Naive thymus-derived CD4-positive, alpha-beta T cell (primary cell): ENCODE measurements at regions not wholly inside any gene's neighbourhood (a gene's known extent, or its start where the extent isn't known, plus 50 kb on each side); places are given as distances from the start of the nearest gene placed in this dataset.
"Not testable (repeated sequence)": the region's sequence is repeated elsewhere in the genome, so short reads cannot be mapped to it uniquely, and the experiment has no call there.

Experiments used
- ATAC-seq: fragments of 150-1000 bp; cut with Tn5 transposase; 2 replicates; pipeline ENCODE4 v1.10.0; 2021; ENCODE audit warnings: mild to moderate bottlenecking, moderate library complexity
- CTCF ChIA-PET: fragments of 350-600 bp; sonication (Branson Sonifier 250); formaldehyde crosslinking; loops from one replicate; lab custom pipeline; 2021; ENCODE audit warnings: antibody characterized with exemption; lab: Charles Lee
- POLR2A ChIA-PET: fragments of 350-600 bp; sonication (Branson Sonifier 250); formaldehyde crosslinking; loops from one replicate; lab custom pipeline; 2021; ENCODE audit warnings: antibody characterized with exemption, inconsistent platforms; lab: Charles Lee
- DNase-seq, 9 donors: peaks; one replicate each; pipeline versions ENCODE4 v3.0.0 to v3.0.0-alpha.2; 2020 to 2022; ENCODE audit warnings: mixed read lengths in 1 of 9
- H3K27ac ChIP-seq: one replicate; pipeline ENCODE4 v1.7.0; 2013; ENCODE audit warnings: mild to moderate bottlenecking, low read depth, low read length, moderate library complexity
- H3K27me3 ChIP-seq, 2 donors: one replicate each; pipeline ENCODE4 v1.7.0; 2013; ENCODE audit warnings: low read length in 2 of 2, mild to moderate bottlenecking in 2 of 2, moderate library complexity in 2 of 2; ENCODE audit not compliant: control insufficient read depth in 2 of 2, insufficient read depth in 2 of 2
- H3K36me3 ChIP-seq, 3 experiments: 1 replicate in 2 of 3; 2 replicates in 1 of 3; pipeline ENCODE4 v1.7.0; 2013; ENCODE audit warnings: low read length in 3 of 3, mild to moderate bottlenecking in 3 of 3, moderate library complexity in 1 of 3; ENCODE audit not compliant: insufficient read depth in 3 of 3, control insufficient read depth in 2 of 3
- H3K4me1 ChIP-seq, 2 donors: one replicate each; pipeline ENCODE4 v1.7.0; 2013; ENCODE audit warnings: low read length in 2 of 2, mild to moderate bottlenecking in 2 of 2, moderate library complexity in 1 of 2; ENCODE audit not compliant: control insufficient read depth in 2 of 2, insufficient read depth in 2 of 2
- H3K4me3 ChIP-seq: 2 replicates; pipeline ENCODE4 v1.7.0; 2013; ENCODE audit warnings: mild to moderate bottlenecking, low read length
- H3K9me3 ChIP-seq, 3 experiments: 1 replicate in 2 of 3; 2 replicates in 1 of 3; pipeline ENCODE4 v1.7.0; 2013; ENCODE audit warnings: low read length in 3 of 3; ENCODE audit not compliant: control insufficient read depth in 2 of 3
- H3K27ac Mint-ChIP-seq, 9 donors: one replicate each; pipeline ENCODE4 v1.8.0; 2020 to 2022; ENCODE audit warnings: mixed read lengths in 9 of 9, mild to moderate bottlenecking in 8 of 9, moderate library complexity in 5 of 9, inconsistent platforms in 2 of 9
- H3K27me3 Mint-ChIP-seq, 5 donors: one replicate each; pipeline ENCODE4 v1.8.0; 2021 to 2022; ENCODE audit warnings: mixed read lengths in 5 of 5, mild to moderate bottlenecking in 1 of 5
- H3K36me3 Mint-ChIP-seq, 5 donors: one replicate each; pipeline ENCODE4 v1.8.0; 2020 to 2022; ENCODE audit warnings: mixed read lengths in 5 of 5, mild to moderate bottlenecking in 3 of 5, inconsistent platforms in 1 of 5
- H3K4me1 Mint-ChIP-seq, 7 donors: one replicate each; pipeline ENCODE4 v1.8.0; 2020 to 2022; ENCODE audit warnings: mixed read lengths in 7 of 7, mild to moderate bottlenecking in 3 of 7, inconsistent platforms in 1 of 7
- H3K4me3 Mint-ChIP-seq, 10 donors: one replicate each; pipeline ENCODE4 v1.8.0; 2020 to 2022; ENCODE audit warnings: mild to moderate bottlenecking in 10 of 10, mixed read lengths in 10 of 10, moderate library complexity in 6 of 10, inconsistent platforms in 2 of 10
- H3K9me3 Mint-ChIP-seq, 11 donors: one replicate each; pipeline ENCODE4 v1.8.0; 2020 to 2022; ENCODE audit warnings: mixed read lengths in 11 of 11, mild to moderate bottlenecking in 4 of 11, inconsistent platforms in 1 of 11, moderate library complexity in 1 of 11
- intact Hi-C, 2 donors: fragments of 100-400 bp; cut with micrococcal nuclease; formaldehyde crosslinking; loops; one replicate each; pipeline ENCODE4 v1.15.1; 2023

DNA sequence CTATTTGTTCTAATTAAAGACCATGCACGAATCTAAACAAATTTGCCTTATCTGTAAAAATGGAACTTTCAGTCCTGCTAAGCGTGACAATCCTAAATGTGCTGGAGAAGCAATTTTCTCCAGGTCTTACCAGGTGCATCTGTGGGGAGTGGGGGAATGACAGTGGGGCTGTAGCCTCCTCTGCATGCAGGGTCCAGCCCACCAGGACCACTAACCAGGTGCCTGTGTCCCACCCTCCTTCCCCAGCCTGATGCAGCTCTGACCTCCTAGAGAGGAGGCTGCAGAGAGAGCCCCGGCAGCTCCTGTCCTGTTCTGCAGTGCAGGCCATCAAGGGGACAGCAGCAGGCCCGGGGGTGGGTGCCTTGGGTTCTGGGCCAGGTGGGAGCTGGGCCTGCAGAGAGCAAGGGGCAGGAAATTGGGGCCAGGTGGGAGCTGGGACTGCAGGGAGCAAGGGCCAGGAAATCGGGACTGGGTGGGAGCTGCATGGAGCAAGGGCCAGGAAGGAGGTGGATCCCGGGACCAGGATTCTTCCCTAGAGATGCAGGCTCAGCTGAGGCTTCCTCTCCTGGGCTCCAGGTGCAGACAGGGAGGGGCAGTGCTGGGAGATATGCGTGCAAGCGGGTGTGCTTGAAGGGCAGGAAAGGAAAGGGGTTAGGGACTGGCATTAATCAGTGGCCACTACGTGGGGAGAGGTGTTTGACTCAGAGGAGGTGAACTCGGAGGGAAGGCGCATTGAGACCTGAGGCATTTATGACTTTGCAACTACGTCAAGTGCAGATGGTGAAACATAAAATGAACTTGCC, 185.3 kb downstream of the ANKRD30B start:
- Histone ChIP-seq H3K27me3 (no peaks in the 10 kb centered on the region), H3K9me3 (no peaks in the 10 kb centered on the region), H3K4me1 (no peaks in the 10 kb centered on the region), H3K27ac (no peak overlapping the region), H3K4me3 (no peak overlapping the region), H3K36me3 (no peaks in the 10 kb centered on the region)
- no peaks in the 10 kb centered on the region for H3K36me3 Mint-ChIP-seq
- H3K27ac Mint-ChIP-seq: peak overlapping the region in 1 of 9 donors; percentile 34
- H3K4me1 Mint-ChIP-seq: peaks cover 0 to 4% (median 0%) of the 10 kb centered on the region in 7 donors
- peaks cover 0 to 1% (median 0%) of the 10 kb centered on the region in 11 donors for H3K9me3 Mint-ChIP-seq
- ATAC-seq: no peak
- H3K27me3 Mint-ChIP-seq: no peaks in the 10 kb centered on the region
- intact Hi-C loops: no loop called here
- no peak for DNase-seq
- ChIA-PET POLR2A (no interaction called here), CTCF (no interaction called here)
- H3K4me3 Mint-ChIP-seq: no peak overlapping the region

DNA sequence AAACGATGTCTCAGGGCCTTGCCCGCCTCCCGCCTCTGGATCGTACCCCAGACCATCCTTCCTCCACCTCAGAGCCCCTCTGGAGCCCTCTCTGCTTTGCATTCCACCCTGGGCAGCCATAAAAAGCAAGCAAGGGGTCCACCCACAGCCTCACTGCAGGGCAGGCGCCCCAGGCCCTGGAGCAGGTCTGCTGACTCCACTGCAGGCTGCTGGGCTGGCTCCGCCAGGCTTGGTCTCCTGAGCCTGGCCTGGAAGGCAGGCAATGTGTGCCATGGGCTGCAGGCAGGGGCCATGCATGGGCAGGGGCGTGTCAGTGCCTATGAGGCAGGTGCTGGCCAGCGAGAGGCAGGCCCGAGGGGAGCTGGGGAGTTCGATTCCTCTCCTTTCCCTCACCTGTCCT, 186.0 kb downstream of the ANKRD30B start:
- H3K27ac Mint-ChIP-seq: peak overlapping the region in 1 of 9 donors; percentile 34
- H3K27me3 Mint-ChIP-seq: peaks cover 0 to 5% (median 0%) of the 10 kb centered on the region in 5 donors
- Histone ChIP-seq H3K27me3 (no peaks in the 10 kb centered on the region), H3K9me3 (no peaks in the 10 kb centered on the region), H3K36me3 (no peaks in the 10 kb centered on the region), H3K27ac (no peak overlapping the region), H3K4me3 (no peak overlapping the region), H3K4me1 (no peaks in the 10 kb centered on the region)
- no peak overlapping the region for H3K4me3 Mint-ChIP-seq
- intact Hi-C loops: no loop called here
- ChIA-PET POLR2A (no interaction called here), CTCF (no interaction called here)
- no peaks in the 10 kb centered on the region for H3K36me3 Mint-ChIP-seq
- no peak for ATAC-seq
- H3K4me1 Mint-ChIP-seq: peaks cover 0 to 8% (median 0%) of the 10 kb centered on the region in 7 donors
- H3K9me3 Mint-ChIP-seq: peaks cover 0 to 1% (median 0%) of the 10 kb centered on the region in 11 donors
- no peak for DNase-seq

DNA sequence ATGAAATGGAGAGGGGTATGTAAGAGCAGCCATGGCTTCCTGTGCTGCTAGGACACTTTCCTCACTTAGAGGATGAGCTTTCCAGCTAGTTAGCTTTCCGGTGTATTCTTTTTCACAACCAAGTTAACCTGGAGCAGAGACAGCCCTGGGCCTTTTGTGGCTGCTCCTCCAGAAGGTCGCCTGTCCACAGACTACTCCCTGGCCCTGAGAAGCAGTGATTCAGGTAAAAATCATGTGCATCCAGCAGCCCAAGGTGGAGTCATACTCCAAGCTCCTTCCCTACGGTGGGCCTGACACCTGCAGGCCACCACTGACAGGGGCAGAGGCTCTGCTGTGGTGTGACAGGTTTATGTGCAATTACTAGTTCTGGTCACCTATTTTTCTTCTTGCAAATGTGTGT, 187.2 kb downstream of the ANKRD30B start:
- H3K4me3 ChIP-seq: no peak overlapping the region
- H3K27ac Mint-ChIP-seq: no peak overlapping the region
- ATAC-seq (no peak), DNase-seq (no peak)
- peaks cover 0 to 8% (median 0%) of the 10 kb centered on the region in 7 donors for H3K4me1 Mint-ChIP-seq
- H3K27ac ChIP-seq: no peak overlapping the region
- H3K9me3 Mint-ChIP-seq: peaks cover 0 to 1% (median 0%) of the 10 kb centered on the region in 11 donors
- H3K4me3 Mint-ChIP-seq: no peak overlapping the region
- ChIA-PET CTCF (no interaction called here), POLR2A (no interaction called here)
- no peaks in the 10 kb centered on the region for H3K36me3 ChIP-seq
- no peaks in the 10 kb centered on the region for H3K36me3 Mint-ChIP-seq
- no peaks in the 10 kb centered on the region for H3K27me3 ChIP-seq
- no peaks in the 10 kb centered on the region for H3K9me3 ChIP-seq
- no peaks in the 10 kb centered on the region for H3K4me1 ChIP-seq
- intact Hi-C loops: no loop called here
- peaks cover 0 to 5% (median 0%) of the 10 kb centered on the region in 5 donors for H3K27me3 Mint-ChIP-seq

DNA sequence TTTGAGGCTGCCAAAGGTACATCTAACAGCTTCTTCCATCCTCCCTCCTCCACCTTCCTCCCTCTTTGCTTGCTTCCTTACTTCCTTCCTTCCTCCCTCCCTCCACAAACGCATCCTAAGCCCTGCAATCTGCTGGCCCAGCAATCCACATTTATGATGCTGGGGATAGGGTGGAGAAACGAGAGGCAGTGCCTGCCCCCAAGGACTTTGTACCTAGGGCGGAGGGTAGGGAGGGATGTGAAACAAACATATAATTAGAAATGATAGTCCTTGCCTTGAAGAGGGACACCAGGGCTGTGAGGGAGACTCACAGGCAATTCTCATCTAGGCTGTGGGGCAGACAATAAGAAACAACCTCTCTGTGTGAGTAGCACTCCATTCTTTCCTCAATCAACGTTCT, 188.3 kb downstream of the ANKRD30B start:
- Mint-ChIP-seq H3K9me3 (peaks cover 0 to under 1% (median 0%) of the 10 kb centered on the region in 11 donors), H3K4me3 (no peak overlapping the region), H3K27ac (no peak overlapping the region), H3K27me3 (peaks cover 0 to 5% (median 0%) of the 10 kb centered on the region in 5 donors), H3K36me3 (no peaks in the 10 kb centered on the region), H3K4me1 (peaks cover 0 to 8% (median 0%) of the 10 kb centered on the region in 7 donors)
- H3K9me3 ChIP-seq: no peaks in the 10 kb centered on the region
- no peak overlapping the region for H3K4me3 ChIP-seq
- DNase-seq (no peak), ATAC-seq (no peak)
- H3K27me3 ChIP-seq: no peaks in the 10 kb centered on the region
- intact Hi-C loops: no loop called here
- no peaks in the 10 kb centered on the region for H3K36me3 ChIP-seq
- POLR2A ChIA-PET: no interaction called here
- CTCF ChIA-PET: no interaction called here
- no peak overlapping the region for H3K27ac ChIP-seq
- no peaks in the 10 kb centered on the region for H3K4me1 ChIP-seq

DNA sequence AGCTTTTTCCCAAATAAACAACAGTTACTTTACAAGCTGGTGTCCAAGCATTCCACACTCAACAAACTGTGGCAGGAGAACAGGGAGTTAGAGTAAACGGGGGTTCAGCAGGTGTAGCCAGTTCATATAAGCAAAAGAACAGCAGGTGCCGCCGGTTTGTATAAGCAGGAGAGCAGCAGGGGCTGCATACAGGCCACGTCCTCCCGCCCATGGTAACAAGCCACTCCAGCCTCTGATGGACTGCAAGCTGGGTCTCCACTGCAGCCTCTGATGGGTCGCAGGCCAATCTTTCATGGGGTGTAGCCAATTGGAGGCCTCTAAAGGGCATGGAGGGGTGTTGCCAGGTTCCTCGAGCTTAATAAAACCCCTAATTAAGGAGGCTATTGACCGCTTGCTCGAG, 189.3 kb downstream of the ANKRD30B start:
- no peaks in the 10 kb centered on the region for H3K36me3 Mint-ChIP-seq
- no peaks in the 10 kb centered on the region for H3K4me1 ChIP-seq
- no peaks in the 10 kb centered on the region for H3K9me3 ChIP-seq
- intact Hi-C loops: no loop called here
- DNase-seq (no peak), ATAC-seq (no peak)
- no peak overlapping the region for H3K27ac Mint-ChIP-seq
- POLR2A ChIA-PET: no interaction called here
- no peak overlapping the region for H3K4me3 ChIP-seq
- H3K27me3 ChIP-seq: no peaks in the 10 kb centered on the region
- H3K4me3 Mint-ChIP-seq: no peak overlapping the region
- peaks cover 0 to 5% (median 0%) of the 10 kb centered on the region in 5 donors for H3K27me3 Mint-ChIP-seq
- no peak overlapping the region for H3K27ac ChIP-seq
- H3K4me1 Mint-ChIP-seq: peaks cover 0 to 8% (median 0%) of the 10 kb centered on the region in 7 donors
- H3K36me3 ChIP-seq: no peaks in the 10 kb centered on the region
- H3K9me3 Mint-ChIP-seq: no peaks in the 10 kb centered on the region
- CTCF ChIA-PET: no interaction called here

DNA sequence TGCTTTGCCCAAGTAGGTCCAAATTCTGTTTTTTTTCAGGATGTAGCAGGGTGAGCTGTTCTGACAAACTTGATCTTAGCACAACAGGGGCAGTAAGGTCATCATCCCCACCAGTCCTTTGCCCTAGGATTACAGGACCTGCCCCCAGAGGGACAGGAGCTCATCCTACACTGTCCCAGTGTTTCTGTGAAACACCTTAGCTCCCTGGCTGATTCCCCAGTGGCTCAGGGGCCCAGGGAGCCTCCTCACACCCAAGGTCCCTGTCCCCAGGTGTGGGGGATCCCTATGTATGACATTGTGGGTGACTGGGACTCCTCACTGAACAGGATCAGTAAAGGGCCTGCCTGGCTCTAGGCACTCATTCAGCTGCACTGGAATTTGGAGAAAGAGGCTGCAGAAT, 191.2 kb downstream of the ANKRD30B start:
- Histone ChIP-seq H3K4me3 (no peak overlapping the region), H3K4me1 (no peaks in the 10 kb centered on the region), H3K36me3 (no peaks in the 10 kb centered on the region), H3K27me3 (no peaks in the 10 kb centered on the region), H3K9me3 (no peaks in the 10 kb centered on the region), H3K27ac (no peak overlapping the region)
- Mint-ChIP-seq H3K27ac (no peak overlapping the region), H3K4me3 (no peak overlapping the region), H3K4me1 (peaks cover 0 to 8% (median 0%) of the 10 kb centered on the region in 7 donors), H3K36me3 (no peaks in the 10 kb centered on the region), H3K27me3 (peaks cover 0 to 5% (median 0%) of the 10 kb centered on the region in 5 donors), H3K9me3 (no peaks in the 10 kb centered on the region)
- ChIA-PET POLR2A (no interaction called here), CTCF (interaction anchor here (0.7 kb wide), 1 partner anchor 10 kb away, joined by 3 read pairs; no protein-coding TSS in a partner anchor)
- DNase-seq: no peak
- ATAC-seq: no peak
- intact Hi-C loops: no loop called here

DNA sequence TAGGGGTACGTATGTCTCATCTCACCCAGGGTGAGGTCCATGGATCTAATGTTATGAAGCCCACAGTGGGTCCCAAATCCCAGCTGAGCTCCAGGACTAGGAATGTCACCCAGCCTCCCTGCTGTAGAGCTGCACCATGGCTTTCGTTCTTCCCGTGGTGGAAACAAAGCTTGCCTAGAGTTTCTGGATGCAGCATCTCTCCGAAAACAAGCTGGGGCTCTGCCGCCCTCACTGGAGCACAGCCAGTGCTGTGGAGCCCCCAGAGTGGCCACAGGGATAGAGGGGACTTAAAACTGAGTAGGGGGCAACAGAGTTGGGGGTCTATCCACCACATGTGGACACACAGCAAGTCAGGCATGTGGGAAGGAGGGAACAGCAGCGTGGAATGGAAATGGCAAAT, 192.1 kb downstream of the ANKRD30B start:
- H3K36me3 Mint-ChIP-seq, DNase-seq, H3K4me1 Mint-ChIP-seq, H3K27ac Mint-ChIP-seq, POLR2A ChIA-PET, H3K27ac ChIP-seq, H3K4me1 ChIP-seq, H3K4me3 Mint-ChIP-seq, H3K36me3 ChIP-seq, H3K9me3 ChIP-seq, H3K4me3 ChIP-seq, H3K27me3 ChIP-seq, H3K27me3 Mint-ChIP-seq, CTCF ChIA-PET, H3K9me3 Mint-ChIP-seq, intact Hi-C loops, ATAC-seq: not testable (repeated sequence)
